ENCODE measurements at regions not wholly inside any gene's neighbourhood (a gene's known extent, or its start where the extent isn't known, plus 50 kb on each side); places are given as distances from the start of the nearest gene placed in this dataset.

- no peak overlapping the region for H2BK20ac ChIP-seq (ENCODE audit: low read length)
- H3K23ac ChIP-seq (ENCODE audit: insufficient read length) = no peak overlapping the region
- H2AFZ ChIP-seq (ENCODE audit: low read length) = no peak overlapping the region
- H2BK12ac ChIP-seq (ENCODE audit: low read depth, low read length) = no peak overlapping the region
- H3K4me3 ChIP-seq (ENCODE audit: extremely low read depth in 1 of 4, insufficient read depth in 2 of 4, low read depth in 3 of 4, low read length in 4 of 4) = no peak overlapping the region
- H4K20me1 ChIP-seq (replicated peaks in 1 of 2; ENCODE audit: control insufficient read depth in 1 of 2, insufficient read depth in 2 of 2, low read length in 2 of 2) = no peaks in the 10 kb centered on the region
- no peak overlapping the region for H4K5ac ChIP-seq (ENCODE audit: insufficient read length, low read depth, low read length)
- FAIRE-seq (no peak), DNase-seq (ENCODE audit: low read depth in 1 of 2, low spot score in 2 of 2) (no peak)
- H2BK15ac ChIP-seq (ENCODE audit: low read length) = no peak overlapping the region
- TF ChIP-seq MAFK (IDR thresholded peaks at IDR 0.05; ENCODE audit: low read depth, low read length) = peak; percentile 4; the same call in 1 of the 2 replicates
- TF ChIP-seq SP2 (IDR thresholded peaks at IDR 0.05; ENCODE audit: low read length) = no peak
- H2BK5ac ChIP-seq (ENCODE audit: low read depth, low read length) = no peak overlapping the region
- no peak overlapping the region for H3K27ac ChIP-seq (ENCODE audit: low read depth, low read length)
- H3K4me2 ChIP-seq (ENCODE audit: insufficient read depth in 1 of 2, low read depth in 2 of 2, low read length in 2 of 2) = no peak overlapping the region
- H3K18ac ChIP-seq (ENCODE audit: extremely low read depth, low read length) = no peak overlapping the region
- no peak overlapping the region for H3K14ac ChIP-seq (ENCODE audit: insufficient read length)
- H3K4me1 ChIP-seq (replicated peaks in 1 of 4; ENCODE audit: control insufficient read depth in 3 of 4, insufficient read depth in 4 of 4, low read length in 3 of 4) = no peaks in the 10 kb centered on the region
- H3K9ac ChIP-seq (replicated peaks in 1 of 4; ENCODE audit: extremely low read depth in 1 of 4, low read depth in 3 of 4, low read length in 3 of 4) = no peak overlapping the region
- CTCF ChIA-PET (ENCODE audit: partially characterized antibody) = no interaction called here
- H3K23me2 ChIP-seq (ENCODE audit: low read depth, low read length) = no peaks in the 10 kb centered on the region
- H3K79me2 ChIP-seq (ENCODE audit: control insufficient read depth in 1 of 2, insufficient read depth in 2 of 2, low read length in 2 of 2) = no peaks in the 10 kb centered on the region
- no peaks in the 10 kb centered on the region for H3K79me1 ChIP-seq (ENCODE audit: low read depth, low read length)
- H3K9me3 ChIP-seq (ENCODE audit: insufficient read depth in 2 of 2, low read depth in 1 of 2, low read length in 1 of 2) = no peaks in the 10 kb centered on the region
- H2BK120ac ChIP-seq (replicated peaks; ENCODE audit: low read depth, low read length) = no peak overlapping the region
- H4K91ac ChIP-seq (replicated peaks; ENCODE audit: insufficient read length, low read length) = no peak overlapping the region
- no peak overlapping the region for H4K8ac ChIP-seq (ENCODE audit: extremely low read depth, insufficient read depth, low read length)
- H3K36me3 ChIP-seq (ENCODE audit: control insufficient read depth in 2 of 4, insufficient read depth in 4 of 4, low read length in 3 of 4) = no peaks in the 10 kb centered on the region; a peak in 1 of 8 replicates
- no peak overlapping the region for H2AK5ac ChIP-seq (ENCODE audit: low read depth, low read length)
- H3K4ac ChIP-seq (replicated peaks; ENCODE audit: insufficient read length, low read depth, low read length) = no peak overlapping the region
- no peak overlapping the region for H3K56ac ChIP-seq (replicated peaks; ENCODE audit: insufficient read length, low read depth, low read length)
- POLR2A ChIA-PET (ENCODE audit: partially characterized antibody) = no interaction called here
- H3K27me3 ChIP-seq (replicated peaks in 1 of 4; ENCODE audit: control insufficient read depth in 3 of 4, extremely low read depth in 1 of 4, insufficient read depth in 3 of 4, low read length in 3 of 4) = no peaks in the 10 kb centered on the region
Measured at GRCh38 chr3:118468801-118469200, 565.8 kb downstream of the IGSF11 start.
